Mucosa of rectum (tissue), 2 donors: ENCODE measurements at regions not wholly inside any gene's neighbourhood (a gene's known extent, or its start where the extent isn't known, plus 50 kb on each side); places are given as distances from the start of the nearest gene placed in this dataset.

Experiments
- H3K27ac ChIP-seq, 2 donors: one replicate each; pipeline ENCODE4 v1.7.0; 2013; ENCODE audit warnings: inconsistent platforms in 2 of 2, low read depth in 2 of 2, low read length in 2 of 2
- H3K27me3 ChIP-seq, 2 donors: one replicate each; pipeline ENCODE4 v1.7.0; 2013; ENCODE audit warnings: low read length in 2 of 2; ENCODE audit not compliant: control insufficient read depth in 2 of 2, insufficient read depth in 2 of 2
- H3K36me3 ChIP-seq, 2 donors: one replicate each; pipeline ENCODE4 v1.7.0; 2013; ENCODE audit warnings: low read length in 2 of 2; ENCODE audit not compliant: control insufficient read depth in 2 of 2, insufficient read depth in 2 of 2
- H3K4me1 ChIP-seq, 2 donors: one replicate each; pipeline ENCODE4 v1.7.0; 2013; ENCODE audit warnings: low read length in 2 of 2, mild to moderate bottlenecking in 1 of 2; ENCODE audit not compliant: control insufficient read depth in 2 of 2, insufficient read depth in 2 of 2
- H3K4me3 ChIP-seq, 2 donors: one replicate each; pipeline ENCODE4 v1.7.0; 2013; ENCODE audit warnings: low read length in 2 of 2
- H3K9ac ChIP-seq, 2 donors: one replicate each; pipeline ENCODE4 v1.7.0; 2013; ENCODE audit warnings: low read length in 2 of 2, low read depth in 1 of 2, mild to moderate bottlenecking in 1 of 2
- H3K9me3 ChIP-seq, 2 donors: one replicate each; pipeline ENCODE4 v1.7.0; 2013; ENCODE audit warnings: low read length in 2 of 2; ENCODE audit not compliant: control insufficient read depth in 2 of 2
- donor health status: healthy.
- donor health status: Normal muscosa, but diverticular disease.

DNA sequence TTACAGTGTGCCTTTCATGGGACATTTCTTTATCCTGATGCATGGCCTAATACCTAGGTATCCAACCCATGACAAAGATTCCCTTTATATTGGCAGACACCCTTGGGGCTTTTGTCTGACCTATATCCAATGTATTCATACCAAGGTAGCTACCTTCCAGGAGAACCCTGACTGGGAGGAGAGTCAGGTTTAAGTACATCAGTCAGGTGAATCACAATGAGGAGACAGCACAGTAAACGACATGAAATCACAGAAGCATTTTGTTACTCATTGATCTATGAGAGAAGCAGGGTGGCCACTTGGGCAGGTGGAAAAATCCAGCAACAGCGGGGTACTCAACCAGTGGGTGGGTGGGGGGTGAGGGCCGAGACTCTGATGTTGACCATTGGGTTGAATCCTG is 527.4 kb upstream of the ATXN8OS start:
- no peaks in the 10 kb centered on the region for H3K4me1 ChIP-seq
- no peaks in the 10 kb centered on the region for H3K36me3 ChIP-seq
- no peaks in the 10 kb centered on the region for H3K27me3 ChIP-seq
- H3K4me3 ChIP-seq, result no peak overlapping the region
- H3K27ac ChIP-seq, result no peak overlapping the region
- H3K9ac ChIP-seq, result no peak overlapping the region
- H3K9me3 ChIP-seq, result no peaks in the 10 kb centered on the region

DNA sequence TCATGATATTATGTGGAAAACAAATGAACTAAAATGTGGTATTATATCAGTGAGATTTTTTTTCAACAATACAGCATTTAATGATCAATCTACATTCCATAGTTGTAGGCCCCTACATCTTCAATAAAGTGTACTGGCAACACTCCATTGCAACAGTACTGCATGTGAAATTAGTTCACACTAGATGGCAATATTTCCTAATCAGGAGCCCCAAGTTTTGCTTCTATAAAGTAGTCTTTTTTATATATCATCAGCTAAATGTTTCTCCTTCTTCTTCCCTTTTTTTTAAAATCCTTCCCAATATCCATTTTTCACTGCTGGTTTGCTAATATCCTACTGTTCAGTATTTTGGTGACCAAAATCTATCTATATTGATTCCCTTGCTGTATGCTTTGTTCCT is 528.3 kb upstream of the ATXN8OS start:
- H3K9ac ChIP-seq, result no peak overlapping the region
- H3K4me1 ChIP-seq, result no peaks in the 10 kb centered on the region
- no peaks in the 10 kb centered on the region for H3K9me3 ChIP-seq
- H3K36me3 ChIP-seq, result no peaks in the 10 kb centered on the region
- no peak overlapping the region for H3K4me3 ChIP-seq
- H3K27me3 ChIP-seq, result no peaks in the 10 kb centered on the region
- no peak overlapping the region for H3K27ac ChIP-seq

DNA sequence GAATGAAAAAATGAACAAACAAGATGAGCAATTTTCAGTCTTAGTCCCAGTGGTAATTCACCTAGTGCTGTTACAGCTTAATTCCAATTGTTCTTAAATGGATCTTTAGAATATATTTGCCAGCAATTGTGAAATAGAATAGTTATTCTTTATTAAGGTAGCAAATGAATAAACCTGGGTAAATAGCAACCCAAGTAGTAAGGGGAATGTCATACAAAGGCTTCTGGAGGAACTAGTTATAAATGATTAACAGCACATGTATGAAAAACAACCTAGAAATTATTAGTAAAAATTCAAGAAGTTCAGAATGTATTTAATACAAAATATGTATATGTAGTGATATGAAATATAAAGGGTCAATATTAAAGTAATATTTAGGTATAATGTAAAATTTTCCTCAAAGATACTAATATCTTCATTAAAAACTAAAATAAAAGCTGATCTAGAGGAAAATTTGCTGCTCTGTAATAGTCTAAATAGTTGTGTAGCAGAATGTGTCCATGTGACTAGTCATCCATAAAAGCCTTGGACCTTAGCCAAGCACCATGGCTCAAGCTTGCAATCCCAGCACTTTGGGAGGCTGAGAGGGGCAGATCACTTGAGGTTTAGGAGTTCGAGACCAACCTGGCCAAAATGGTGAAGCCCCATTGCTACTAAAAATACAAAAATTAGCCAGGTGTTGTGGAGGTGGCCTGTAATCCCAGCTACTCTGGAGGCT is 535.9 kb upstream of the ATXN8OS start:
- H3K27ac ChIP-seq, result no peak overlapping the region
- H3K9me3 ChIP-seq, result no peaks in the 10 kb centered on the region
- no peaks in the 10 kb centered on the region for H3K36me3 ChIP-seq
- H3K4me3 ChIP-seq, result no peak overlapping the region
- no peak overlapping the region for H3K9ac ChIP-seq
- no peaks in the 10 kb centered on the region for H3K27me3 ChIP-seq
- H3K4me1 ChIP-seq, result no peaks in the 10 kb centered on the region

DNA sequence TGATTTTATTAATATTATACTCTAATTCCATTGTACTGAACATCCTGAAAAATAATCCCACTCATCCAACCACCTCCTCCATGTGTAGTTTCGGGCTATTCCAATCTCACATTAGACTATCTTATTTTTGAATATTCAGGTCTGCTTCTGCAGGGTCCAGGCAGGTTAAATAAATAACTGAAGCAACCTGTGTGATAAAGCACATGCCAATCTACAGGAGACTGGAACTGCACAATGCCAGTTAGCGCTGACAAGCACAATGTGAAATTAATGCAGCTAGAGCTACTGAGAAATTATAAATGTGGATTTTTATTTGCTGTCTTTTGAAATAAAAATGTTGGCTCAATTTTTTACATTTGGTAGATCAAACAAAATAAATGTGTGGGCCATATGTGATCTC is 540.1 kb upstream of the ATXN8OS start:
- Histone ChIP-seq H3K36me3 (no peaks in the 10 kb centered on the region), H3K9me3 (no peaks in the 10 kb centered on the region), H3K4me1 (no peaks in the 10 kb centered on the region), H3K9ac (no peak overlapping the region), H3K4me3 (no peak overlapping the region), H3K27ac (no peak overlapping the region), H3K27me3 (no peaks in the 10 kb centered on the region)

DNA sequence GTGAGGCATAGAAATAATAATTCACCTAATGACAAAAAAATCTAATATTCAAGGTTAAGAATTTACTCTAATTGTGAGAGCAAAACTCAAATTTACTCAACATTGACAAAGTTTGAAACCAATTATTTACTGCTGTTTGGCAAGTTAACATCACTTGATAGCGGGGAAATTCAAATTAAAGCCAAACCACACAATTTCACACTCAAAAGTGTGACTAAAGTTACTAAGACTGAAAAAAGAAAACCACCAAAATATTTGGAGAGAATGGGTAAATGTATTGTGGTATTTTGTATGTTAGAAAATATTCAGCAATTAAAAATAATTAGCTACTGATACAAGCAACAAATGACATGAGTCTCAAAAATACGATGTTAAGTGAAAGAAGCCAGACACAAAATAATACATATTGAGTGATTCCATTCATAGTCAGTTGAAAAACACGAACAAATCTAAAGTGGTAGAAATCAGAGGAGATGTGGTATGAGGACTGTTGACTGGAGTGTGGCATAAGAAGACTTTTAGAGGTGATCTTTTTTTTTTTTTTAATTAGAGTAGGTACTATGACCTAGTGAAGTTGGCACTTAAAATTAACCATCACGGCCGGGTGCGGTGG is 541.4 kb upstream of the ATXN8OS start:
- no peaks in the 10 kb centered on the region for H3K9me3 ChIP-seq
- H3K27ac ChIP-seq, result no peak overlapping the region
- no peaks in the 10 kb centered on the region for H3K36me3 ChIP-seq
- no peak overlapping the region for H3K9ac ChIP-seq
- no peak overlapping the region for H3K4me3 ChIP-seq
- no peaks in the 10 kb centered on the region for H3K27me3 ChIP-seq
- no peaks in the 10 kb centered on the region for H3K4me1 ChIP-seq

DNA sequence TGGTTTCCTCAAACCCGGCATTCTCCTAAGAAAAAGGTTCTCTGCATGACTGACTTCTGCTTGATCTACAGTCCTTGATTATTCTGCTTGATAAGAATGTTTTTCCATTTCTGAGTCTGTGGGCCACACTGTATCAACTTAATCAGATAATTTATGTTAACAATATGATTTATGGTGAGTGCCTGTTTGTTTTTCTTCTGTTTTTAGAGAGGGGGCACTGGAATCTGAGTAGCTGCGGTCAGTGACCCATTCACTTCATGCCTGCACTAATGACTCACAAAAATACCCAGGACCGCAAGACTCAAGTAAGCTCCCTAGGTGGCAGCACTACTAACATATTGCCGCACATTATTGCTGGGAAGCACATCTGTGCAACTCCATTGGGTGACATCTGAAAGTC is 542.3 kb upstream of the ATXN8OS start:
- no peak overlapping the region for H3K27ac ChIP-seq
- H3K9me3 ChIP-seq, result no peaks in the 10 kb centered on the region
- H3K36me3 ChIP-seq, result no peaks in the 10 kb centered on the region
- no peak overlapping the region for H3K4me3 ChIP-seq
- no peak overlapping the region for H3K9ac ChIP-seq
- no peaks in the 10 kb centered on the region for H3K4me1 ChIP-seq
- H3K27me3 ChIP-seq, result no peaks in the 10 kb centered on the region

DNA sequence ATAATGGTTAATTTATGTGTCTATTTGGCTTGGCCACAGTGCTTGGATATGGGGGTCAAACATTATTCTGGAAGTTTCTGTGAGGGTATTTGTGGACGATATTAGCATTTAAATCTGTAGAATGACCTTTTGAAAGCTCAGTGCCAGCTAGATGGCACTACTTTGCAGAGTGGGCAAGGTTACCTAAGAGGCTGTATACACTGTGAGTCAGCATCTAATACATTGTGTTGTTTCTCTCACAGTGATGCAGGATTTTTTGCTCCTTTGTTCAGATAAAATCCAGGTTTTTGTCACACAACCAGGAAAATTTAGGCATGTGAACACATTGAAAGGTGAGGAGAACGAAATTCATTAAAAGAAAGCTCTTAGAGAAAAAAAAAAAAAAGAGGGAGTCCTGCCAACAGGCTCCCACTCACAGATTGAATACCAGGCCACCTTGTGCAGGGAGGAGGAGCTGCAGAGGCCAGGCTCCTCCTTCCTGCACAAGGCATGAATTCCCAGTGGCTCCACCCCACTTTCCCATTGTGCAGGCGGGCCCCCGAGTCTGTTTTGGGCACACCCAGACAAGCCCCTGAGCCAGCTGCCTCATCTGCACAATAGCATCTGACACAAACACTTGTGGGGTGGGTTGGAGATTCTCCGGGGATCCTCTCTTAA is 551.0 kb upstream of the ATXN8OS start:
- Histone ChIP-seq H3K9ac (no peak overlapping the region), H3K4me3 (no peak overlapping the region), H3K9me3 (no peaks in the 10 kb centered on the region), H3K27ac (no peak overlapping the region), H3K36me3 (no peaks in the 10 kb centered on the region), H3K27me3 (no peaks in the 10 kb centered on the region), H3K4me1 (no peaks in the 10 kb centered on the region)

DNA sequence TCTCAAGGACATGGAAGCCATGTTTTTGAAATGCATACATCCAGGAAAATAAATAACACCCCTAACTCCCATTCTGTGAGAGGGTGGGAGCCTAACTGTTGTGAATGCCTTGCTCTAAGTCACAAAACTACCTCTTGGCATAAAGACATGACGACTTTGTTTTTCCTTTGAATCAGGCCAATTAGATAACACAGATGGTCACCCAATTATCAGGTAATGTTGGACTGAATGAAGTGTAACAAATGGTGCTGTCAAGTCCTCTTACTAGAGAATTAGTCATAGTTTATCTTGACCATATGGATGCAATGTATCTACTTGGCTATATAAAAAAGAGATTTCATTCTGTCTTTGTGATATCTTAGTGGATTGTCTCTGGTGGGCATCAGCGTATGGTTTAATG is 553.6 kb upstream of the ATXN8OS start:
- Histone ChIP-seq H3K9me3 (no peaks in the 10 kb centered on the region), H3K4me1 (no peaks in the 10 kb centered on the region), H3K27me3 (no peaks in the 10 kb centered on the region), H3K9ac (no peak overlapping the region), H3K27ac (no peak overlapping the region), H3K4me3 (no peak overlapping the region), H3K36me3 (no peaks in the 10 kb centered on the region)

DNA sequence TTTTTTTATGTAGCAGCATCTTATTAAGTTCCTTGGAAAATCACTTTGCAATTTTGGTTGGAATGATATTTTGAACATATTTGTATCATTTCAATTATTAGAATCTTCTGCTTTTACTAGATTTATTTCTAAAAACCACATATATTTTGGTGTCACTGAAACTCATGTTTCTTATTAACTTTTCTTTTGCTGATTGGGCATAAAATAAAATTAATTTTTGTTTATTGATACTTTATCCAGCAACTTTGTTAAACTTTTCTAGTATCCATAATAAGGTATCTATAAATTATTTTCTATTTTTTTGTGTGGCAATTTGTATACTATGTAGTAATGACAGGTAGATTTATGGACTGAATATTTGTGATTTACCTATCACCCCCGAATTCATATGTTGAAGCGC is 556.4 kb upstream of the ATXN8OS start:
- no peaks in the 10 kb centered on the region for H3K9me3 ChIP-seq
- no peak overlapping the region for H3K27ac ChIP-seq
- H3K4me1 ChIP-seq, result peaks cover 2 to 8% of the 10 kb centered on the region in 2 donors
- H3K36me3 ChIP-seq, result no peaks in the 10 kb centered on the region
- no peaks in the 10 kb centered on the region for H3K27me3 ChIP-seq
- no peak overlapping the region for H3K9ac ChIP-seq
- H3K4me3 ChIP-seq, result no peak overlapping the region

DNA sequence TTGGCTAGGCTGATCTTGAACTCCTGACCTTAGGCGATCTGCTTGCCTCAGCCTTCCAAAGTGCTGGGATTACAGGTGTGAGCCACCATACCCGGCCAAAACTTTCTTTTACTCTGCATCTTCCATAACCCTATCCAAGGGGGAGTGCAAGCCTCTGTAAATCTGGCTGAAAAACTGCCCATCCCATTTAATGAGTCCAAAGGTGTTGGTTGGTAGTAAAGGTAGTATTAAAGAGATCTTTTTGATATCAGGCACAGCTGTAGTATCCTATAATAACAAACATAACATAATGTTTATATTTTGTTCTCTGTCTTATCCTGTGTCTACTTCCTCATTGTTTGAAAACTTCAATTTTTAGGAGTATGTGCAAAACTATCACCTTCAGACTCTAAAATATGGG is 559.8 kb upstream of the ATXN8OS start:
- H3K9ac ChIP-seq, result no peak overlapping the region
- H3K4me1 ChIP-seq, result peaks cover 2 to 8% of the 10 kb centered on the region in 2 donors
- H3K27me3 ChIP-seq, result no peaks in the 10 kb centered on the region
- no peaks in the 10 kb centered on the region for H3K36me3 ChIP-seq
- no peak overlapping the region for H3K4me3 ChIP-seq
- no peak overlapping the region for H3K27ac ChIP-seq
- H3K9me3 ChIP-seq, result no peaks in the 10 kb centered on the region
